Fibroblast of skin of right quadriceps (primary cell): ENCODE measurements at regions not wholly inside any gene's neighbourhood (a gene's known extent, or its start where the extent isn't known, plus 50 kb on each side); places are given as distances from the start of the nearest gene placed in this dataset.

ENCODE experiments used
- DNase-seq: peaks from one replicate; pipeline ENCODE4 v3.0.0-alpha.2; 2013

DNA sequence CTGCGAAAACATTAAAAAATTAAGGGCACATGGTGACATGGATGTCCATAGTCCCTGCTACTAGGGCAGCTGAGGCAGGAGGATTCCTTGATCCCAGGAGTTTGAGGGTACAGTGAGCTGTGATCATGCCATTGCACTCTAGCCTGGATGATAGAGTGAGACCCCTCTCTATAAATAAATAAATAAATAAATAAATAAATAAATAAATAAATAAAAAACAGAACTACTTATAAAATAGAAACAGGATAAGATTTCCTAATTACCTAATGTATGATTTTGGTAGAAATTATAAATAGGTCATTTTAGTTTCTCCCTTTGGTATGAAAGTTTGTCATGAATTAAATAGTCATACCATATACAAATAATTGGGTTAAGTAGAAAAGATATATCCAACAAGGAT lies 916.2 kb downstream of the GRIK2 start:
- no peak for DNase-seq

DNA sequence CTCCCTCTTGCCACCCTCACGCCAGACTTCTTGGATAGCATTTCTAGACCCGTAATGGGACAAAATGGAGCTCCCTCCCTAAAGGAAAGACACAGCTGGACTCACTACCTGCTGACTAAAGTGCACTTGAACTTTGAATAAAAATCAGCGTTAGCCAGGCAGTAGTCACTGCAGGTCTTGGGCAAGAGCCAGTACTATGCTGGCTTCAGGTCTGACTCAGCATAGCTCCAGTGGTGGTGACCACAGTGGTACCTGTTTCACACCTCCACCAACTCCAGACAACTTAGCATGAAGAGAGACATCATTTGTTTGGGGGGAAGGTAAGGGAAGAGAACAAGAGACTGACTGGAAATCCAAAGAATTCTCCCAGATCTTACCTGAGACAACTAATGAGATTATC lies 906.8 kb downstream of the GRIK2 start:
- DNase-seq, result no peak

GRCh38 chr6:102298051-102298450 lies 904.5 kb downstream of the GRIK2 start:
- no peak for DNase-seq
